ENCODE measurements at regions not wholly inside any gene's neighbourhood (a gene's known extent, or its start where the extent isn't known, plus 50 kb on each side); places are given as distances from the start of the nearest gene placed in this dataset.
A peak's percentile ranks its signal among the peaks of the same experiment; 100 is the strongest.

DNA sequence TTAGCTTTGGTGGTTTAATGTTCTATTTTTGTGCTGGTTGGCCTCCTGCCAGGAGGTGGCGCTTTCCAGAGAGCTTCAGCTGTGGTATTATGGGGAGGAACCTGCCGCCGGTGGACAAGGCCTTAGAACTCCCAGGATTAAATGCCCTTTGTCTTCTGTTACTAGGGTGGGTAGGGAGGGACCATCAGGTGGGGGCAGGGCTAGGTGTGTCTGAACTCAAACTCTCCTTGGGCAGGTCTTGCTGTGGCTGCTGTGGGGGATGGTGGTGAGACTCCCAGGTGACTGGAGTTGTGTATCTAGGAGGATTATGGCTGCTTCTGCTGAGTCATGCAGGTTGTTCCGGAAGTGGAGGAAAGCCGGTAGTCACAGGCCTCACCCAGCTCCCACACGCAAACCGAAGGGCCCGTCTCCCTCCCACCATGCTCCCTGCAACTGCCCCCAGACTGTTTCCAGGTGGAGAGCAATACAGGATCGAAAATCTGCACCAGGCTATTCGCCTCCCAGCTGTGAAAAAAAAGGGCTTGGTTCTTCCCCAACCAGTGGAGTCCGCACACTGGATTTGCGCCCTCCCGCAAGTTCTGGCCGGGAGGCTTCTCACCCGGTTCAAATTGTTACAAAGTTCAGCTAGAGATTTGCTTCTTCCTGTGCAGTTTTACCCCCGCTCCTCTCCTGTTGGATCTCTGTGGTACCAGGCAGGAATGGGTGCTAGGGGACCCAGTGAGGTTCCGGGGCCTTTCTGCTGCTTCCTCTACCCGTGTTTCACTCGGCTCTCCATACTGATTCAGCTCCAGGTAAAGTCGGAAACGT is 220.5 kb downstream of the CENPF start:
- DNase-seq (ENCODE audit: low read depth), result no peak

DNA sequence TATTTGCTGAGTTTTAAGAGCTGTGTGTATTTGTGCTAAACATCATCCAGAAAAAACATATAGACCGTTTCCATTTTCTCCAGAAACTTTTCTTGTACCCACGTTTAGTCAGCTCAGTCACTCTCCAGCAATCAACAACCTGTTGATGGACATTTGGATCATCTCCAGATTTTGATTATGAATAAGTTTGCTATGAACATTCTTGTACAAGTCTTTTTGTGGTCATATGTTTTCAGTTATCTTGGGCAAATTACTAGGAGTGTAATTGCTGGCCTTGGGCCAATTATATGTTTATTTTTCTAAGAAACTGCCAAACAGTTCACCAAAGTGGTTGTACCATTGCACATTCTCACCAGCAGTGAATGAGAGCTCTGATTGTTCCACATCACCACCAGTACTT is 221.8 kb downstream of the CENPF start:
- no peak for DNase-seq (ENCODE audit: low read depth)

DNA sequence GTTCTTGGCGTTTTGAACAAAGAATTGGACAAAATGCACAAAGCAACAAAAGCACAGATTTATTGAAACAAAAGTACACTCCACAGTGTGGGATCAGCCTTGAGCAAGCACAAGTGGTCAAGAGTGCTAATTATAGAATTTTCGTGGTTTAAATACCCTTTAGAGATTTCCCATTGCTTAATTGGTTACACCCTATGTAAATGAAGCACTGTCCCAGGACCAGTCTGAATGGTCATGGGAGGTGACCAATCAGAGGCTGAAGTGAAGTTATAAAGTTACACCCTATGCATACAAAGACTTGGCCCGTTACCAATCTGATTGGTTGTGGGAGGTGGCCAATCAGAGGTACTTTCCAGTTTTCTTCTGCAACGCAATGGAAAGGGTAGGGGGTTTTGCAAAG is 223.6 kb downstream of the CENPF start:
- DNase-seq (ENCODE audit: low read depth), result no peak

DNA sequence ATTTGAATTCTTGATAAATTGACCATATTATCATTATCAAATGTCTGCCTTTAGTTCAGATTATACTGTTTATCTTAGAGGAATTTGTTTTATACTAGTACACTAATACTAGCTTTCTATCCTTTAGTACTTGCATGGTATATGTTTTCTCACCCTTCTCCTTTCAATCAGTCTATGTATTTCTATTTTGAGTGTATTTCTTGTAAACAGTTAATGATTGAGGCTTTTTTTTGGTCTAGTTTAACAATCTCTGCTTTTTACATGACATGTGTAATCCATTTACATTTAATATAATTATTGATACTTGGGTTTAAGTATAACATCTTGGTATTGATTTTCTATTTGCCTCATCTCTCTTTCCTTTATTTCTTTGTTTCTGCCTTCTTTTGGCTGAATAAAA is 224.9 kb downstream of the CENPF start:
- no peak for DNase-seq (ENCODE audit: low read depth)

DNA sequence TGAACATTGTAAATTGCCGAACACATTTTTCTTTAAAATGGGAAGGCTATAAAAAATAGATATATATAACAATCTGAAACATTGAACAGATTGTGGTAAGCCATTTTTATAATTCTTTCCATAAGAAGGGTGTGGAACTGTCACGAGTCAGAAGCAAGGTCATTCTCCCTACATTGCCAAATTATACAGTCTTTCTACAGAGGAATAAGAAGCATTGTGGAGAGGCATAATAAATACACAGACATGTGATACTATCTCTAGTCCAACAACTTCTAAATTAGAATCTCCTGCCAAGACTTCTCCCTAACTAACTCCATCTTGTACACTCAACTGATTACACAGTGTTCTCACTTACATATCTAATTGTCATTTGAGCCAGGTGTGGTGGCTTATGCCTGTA is 227.9 kb downstream of the CENPF start:
- no peak for DNase-seq (ENCODE audit: low read depth)

DNA sequence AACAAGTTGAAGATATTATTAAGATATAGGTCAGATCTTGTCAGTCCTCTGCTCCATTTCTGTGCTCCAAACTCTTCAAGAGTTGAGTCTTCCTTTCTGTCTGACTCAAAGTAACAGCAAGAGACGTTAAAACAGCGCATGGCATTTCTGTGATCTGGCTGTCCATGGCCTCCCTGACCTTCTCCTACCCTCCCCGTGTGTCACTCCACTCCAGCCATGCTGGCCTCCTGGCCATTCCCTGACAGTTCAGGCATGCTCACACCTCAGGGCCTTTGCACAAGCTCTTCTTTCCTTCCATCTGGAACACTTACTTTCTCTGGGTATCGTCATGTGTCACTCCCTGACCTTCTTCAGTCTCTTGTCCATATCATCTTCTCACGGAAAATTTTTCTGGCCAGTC is 229.0 kb downstream of the CENPF start:
- no peak for DNase-seq (ENCODE audit: low read depth)

DNA sequence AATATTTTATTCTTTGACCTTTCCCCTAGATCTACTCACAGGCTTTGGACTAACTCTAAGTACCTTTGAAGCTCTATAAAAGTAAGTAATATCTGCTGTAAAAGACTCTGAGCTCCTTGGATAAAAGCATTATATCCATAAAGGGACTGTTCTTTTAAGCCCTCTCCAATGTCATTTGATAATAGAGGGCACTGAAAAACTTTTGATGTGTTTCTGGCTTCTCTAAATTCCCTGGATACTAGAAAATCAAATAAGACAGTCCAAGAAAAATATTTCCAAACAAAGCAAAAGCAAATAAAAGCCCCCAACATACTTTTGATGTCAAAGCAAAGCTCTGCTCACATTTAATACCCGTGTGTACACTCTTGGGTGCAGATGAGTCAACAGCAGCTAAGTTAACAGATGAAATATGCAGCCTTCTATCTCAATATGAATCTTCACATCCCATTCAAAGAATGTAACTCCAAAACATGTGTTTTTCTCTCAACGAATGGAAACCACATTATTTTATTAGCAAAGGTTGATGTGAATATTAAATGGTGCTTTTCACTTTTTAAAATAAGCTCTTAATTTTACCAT is 230.3 kb downstream of the CENPF start:
- no peak for DNase-seq (ENCODE audit: low read depth)

DNA sequence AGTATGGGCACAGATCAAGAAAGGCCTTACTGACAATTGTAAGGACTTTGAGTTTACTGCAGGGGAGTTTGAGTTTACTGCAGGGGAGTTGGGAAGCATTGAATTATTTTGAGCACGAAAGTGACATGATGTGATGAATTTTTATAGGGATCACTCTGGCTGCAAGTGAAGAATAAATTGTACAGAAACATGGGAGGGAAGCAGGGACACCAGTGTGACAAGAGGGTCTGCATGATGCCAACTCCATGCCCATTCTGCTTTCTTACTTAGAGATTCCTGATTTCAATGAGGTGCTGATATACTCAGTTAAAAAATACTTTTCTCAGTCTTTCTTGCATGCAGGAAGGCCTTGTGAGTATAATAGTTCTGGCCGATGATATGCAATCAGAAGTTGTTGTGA is 234.4 kb downstream of the CENPF start:
- DNase-seq (ENCODE audit: low read depth), result no peak

DNA sequence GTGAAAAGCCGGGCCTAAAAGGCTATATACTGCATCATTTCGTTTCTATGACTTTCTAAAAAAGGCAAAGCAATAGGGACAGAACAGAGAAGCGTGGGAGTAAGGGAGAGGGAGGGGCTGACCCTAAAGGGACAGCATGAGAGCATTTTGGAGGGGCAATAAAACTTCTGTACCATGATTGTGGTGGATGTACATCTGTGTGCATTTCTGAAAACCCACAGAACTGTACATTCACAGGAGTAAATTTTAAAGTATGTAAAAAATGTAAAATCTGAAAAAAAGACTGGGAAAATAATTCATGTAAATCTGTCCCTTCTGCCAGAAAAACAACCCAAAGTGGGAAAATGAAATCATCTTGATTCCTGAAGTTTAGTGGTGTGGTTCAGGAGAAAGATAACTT is 235.4 kb downstream of the CENPF start:
- peak; percentile 85 for DNase-seq (ENCODE audit: low read depth)

DNA sequence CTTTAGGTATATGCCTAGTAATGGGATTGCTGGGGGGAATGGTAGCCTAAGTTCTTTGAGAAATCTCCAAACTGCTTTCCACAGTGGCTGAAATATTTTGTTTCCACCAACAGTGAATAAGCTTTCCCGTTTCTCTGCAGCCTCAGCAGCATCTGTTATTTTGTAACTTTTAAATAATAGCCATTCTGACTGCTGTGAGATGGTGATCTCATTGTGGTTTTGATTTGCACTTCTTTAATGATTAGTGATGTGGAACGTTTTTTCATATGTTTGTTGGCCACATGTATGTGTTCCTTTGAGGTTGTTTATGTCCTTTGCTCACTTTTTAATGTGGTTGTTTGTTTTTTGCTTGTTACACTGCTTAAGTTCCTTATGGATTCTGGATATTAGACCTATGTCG is 237.4 kb downstream of the CENPF start:
- DNase-seq (ENCODE audit: low read depth), result no peak

DNA sequence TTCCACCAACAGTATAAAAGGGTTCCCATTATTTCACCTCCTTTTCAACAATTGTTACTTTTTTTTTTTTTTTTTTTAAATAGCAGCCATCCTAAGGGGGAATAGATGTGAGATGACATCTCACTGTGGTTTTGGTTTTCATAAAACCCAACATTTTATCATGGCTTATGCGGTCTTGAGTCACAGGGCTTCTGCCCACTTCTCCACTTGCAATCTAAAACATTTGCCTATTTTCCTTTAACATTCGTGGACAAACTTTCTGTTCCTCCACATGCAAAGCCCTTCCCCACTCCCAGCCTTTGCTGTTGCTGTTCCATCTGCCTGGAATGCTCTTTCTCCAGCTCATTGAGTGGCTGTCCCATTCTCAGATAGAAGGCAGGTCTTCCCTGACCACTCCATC is 239.7 kb upstream of the KCNK2 start:
- peak; percentile 80 for DNase-seq (ENCODE audit: low read depth)

DNA sequence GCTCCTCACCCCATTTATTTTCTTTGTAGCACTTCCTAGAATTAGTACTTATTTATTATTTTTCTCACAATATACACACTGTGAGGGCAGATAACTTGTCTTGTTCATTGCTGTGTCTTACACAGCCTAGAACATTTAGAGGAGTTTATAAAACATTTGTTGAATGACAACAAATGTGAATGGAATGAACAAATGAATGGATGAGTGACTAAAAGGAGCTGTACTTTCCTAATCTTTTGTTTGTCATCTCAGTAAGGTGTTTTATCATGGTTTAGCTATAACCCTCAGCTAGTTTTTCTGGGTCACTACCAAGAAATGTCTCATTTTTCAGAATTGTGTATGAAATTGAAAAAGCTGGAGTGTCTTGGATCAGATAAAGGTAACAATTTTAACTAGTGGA is 239.3 kb upstream of the KCNK2 start:
- DNase-seq (ENCODE audit: low read depth), result no peak

DNA sequence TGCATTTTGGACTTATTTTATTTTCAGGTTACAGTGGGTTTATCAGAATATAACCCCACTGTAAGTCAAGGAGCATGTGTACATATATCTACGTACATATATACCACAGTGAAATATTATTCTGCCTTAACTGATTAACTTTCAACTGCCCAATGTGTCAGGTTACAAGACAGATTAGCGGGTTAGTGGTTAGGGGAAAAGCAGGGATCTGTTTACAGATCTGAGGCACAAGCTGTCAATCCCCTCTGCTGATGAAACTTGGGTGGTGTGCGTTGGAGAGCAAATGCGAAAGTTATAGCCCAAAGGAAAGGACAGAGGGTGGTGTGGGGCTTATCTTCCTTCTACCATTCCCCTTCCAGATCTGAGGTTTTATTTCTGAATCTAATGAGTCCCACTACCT is 238.2 kb upstream of the KCNK2 start:
- no peak for DNase-seq (ENCODE audit: low read depth)

DNA sequence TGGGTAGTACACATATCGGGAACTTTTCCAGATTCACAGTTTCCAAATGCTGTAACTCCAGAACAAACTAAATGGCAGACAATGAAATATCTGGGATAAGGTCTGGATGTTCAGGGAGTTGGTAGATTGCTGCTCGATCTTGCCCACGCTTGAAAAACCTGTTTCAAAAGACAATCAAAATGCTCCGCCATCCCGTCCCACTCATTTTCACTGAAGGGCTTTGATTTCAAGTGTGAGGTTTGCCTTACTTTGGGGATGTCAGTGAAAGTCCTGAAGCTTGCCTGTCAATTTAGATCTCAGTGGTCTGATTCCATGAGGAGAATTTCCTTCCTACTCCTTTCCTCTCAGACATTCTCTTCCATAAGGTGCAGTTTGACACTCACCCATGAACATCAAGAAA is 236.3 kb upstream of the KCNK2 start:
- DNase-seq (ENCODE audit: low read depth), result no peak

DNA sequence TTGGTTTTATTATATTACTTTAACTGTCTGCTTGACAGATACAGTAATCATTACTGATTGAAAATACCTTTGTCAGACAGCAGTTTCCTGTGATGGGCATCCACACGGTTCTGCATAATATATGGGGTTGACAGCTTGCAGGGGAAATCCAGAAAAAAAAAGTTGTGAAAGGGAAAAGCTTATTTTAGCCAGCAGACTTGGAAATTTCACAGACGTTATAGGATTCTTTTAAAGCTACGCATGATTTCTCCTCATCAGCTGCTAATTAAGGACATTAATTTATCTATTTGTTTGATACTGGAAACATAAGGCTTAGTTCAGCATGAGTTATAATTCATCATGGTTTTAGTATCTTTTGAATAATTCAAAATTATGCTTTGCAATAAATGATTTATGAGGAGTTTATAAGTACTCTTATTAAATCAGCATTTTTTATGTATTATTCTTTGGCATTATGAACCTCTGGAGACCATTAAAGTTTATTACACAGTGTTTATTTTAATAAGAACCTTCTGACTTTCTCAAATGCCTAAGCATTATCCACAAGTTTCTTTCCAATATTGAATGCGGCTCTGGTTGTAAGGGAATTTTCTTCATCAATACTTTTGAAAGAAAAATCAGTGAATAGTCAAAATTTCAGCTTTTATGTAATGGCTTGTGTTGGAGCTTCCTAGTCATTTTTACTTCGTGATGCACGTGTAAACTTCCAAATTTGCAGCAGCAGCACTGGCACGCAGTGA is 235.3 kb upstream of the KCNK2 start:
- DNase-seq (ENCODE audit: low read depth), result no peak

DNA sequence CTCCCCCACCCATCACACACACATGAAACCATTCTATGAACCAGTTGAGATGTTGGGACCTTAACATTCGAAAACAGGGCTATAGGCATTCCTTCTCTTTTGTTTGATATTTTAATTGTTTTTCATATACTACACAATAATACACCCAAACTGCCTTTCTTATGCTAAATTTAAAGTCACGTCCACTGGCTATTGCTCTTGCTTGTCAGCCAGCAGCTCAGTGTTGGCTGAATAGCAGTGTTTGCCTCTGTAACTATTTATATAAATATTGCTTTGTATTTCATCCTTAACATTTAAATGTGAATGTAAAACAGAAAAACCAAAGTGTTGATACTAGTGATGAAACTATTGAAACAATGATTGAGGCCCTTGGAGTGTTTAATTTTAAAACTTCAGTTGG is 234.4 kb upstream of the KCNK2 start:
- no peak for DNase-seq (ENCODE audit: low read depth)

DNA sequence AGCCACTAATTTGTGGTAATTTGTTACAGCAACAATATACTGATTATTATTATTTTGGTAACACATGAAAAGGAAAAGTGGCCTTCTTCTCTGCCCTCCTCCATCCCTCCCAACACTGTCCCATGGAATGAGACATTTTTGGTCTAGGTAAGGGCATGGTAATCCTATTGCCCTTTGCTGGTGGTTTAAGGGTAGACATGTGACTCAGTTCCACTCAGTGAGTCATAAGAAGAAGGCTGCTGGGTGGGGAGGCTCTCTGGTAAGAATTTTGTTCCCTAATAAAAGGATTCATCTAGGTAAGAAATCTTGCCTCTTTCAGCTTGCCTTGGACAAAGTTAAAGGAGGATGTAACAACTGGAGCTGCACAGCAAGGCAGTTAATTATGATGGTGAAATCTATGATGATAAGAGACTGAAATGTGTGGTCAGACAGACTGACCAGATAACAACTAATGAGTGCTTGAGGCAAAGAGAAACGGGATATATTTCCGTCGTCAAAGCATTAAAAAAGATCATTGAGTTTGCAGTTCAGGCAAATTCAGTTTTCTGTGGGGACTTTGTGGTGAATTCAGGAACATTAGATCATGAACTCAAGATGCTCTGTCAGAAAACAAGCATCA is 232.0 kb upstream of the KCNK2 start:
- DNase-seq (ENCODE audit: low read depth), result no peak

DNA sequence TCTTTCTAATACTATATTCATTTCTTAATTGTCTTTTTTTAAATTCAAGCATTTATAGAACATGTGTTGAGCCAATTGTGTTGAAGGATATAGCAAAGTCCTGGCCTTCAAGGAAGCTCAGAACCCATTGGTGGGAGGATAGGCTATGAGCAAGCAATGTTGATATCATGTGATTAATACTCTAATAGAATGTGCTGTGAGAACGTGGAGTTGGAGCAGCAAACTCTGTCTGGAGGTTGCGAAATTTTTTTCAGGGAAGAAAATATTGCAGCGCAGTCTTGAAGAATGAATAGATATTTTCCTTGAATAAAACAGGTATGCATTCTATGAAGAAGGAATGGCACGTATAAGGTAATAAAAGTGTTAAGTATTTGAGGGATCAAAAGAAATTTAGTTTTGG is 229.2 kb upstream of the KCNK2 start:
- DNase-seq (ENCODE audit: low read depth), result no peak

DNA sequence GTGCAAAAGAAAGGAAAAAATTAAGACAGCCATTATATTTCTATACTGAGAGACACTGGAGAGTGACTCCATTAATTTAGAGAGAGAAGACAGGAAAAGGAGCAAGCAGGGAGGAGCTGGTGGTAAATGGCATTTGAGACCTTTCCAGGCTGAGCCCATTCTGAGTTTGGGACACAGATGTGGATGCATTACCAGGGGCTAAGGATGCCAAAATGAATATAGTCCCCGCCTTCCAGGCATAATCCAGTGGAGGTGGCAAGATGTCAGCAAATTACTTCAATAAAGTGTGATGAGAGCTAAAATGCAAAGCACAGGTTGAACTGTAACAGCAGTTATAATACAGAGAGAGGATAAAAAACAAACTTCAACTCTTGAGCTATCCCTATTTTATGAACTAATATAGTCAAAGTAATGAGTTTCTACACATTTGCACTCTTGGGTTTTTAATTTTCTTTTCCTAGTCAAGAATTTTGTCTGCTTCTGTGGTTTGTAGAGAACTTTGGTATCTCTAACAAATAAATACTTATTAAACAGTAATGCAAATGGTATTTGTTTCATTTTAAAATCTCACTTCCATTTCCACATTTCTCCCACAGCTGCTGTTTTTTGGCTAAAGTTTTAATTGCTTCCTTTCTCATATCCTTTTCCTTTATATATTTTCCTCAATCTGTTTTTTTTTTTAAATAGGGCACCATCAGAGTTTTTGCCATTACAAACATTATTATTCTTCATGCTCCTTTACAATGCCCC is 228.2 kb upstream of the KCNK2 start:
- DNase-seq (ENCODE audit: low read depth), result no peak

DNA sequence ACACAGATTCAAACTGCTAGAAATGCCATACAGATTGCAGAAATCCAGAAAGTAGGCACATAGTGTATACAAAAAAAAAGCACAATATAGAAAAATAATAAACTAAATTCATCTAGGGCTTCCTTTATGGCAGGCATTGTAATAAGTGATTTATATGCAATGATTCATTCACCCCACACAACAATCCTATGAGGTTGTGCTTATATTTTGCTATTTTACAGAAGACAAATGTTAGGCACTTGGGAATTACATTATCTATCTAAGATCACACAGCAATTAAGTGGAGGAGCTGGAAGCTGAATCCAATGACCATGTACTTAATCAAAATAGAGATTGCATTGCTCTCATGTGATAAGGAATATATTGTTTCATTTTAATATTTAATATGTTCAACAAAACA is 225.7 kb upstream of the KCNK2 start:
- DNase-seq (ENCODE audit: low read depth), result no peak

DNA sequence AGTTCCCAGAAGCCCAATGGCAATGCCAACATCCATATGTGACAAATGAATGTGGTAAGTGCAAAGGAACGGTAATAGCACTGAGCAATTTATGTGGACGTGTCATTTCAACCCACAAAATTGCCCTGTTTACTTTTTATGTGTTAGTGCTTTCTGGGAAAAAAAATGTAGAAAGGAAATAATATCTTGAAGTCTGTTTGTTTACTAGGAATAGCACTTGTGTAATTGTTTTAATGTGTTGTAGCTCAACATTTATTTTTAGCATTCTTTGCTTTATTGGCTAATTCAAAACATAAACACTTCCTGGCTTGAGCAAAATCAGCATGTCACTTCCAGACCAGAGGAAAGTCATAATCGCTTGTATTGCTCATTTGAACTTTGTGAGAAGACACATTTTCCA is 224.8 kb upstream of the KCNK2 start:
- DNase-seq (ENCODE audit: low read depth), result no peak

DNA sequence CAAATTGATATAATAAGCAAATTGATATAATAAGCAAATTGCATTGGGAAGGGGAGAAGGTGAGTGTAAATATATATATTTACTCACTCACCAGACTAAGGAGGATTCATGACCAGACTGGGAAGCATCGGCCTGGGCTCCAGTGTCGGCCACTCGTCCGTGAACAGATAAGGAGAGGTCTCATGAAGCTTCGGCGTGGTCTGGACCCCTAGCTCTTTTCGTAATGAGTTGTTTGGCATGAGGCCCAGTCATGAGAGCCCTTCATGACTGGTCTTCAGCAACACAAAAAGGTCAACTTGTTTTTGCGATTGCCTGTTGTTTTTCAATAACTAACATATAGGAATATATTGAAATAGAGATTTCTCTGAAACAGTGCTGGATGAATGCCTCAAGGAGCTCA is 222.9 kb upstream of the KCNK2 start:
- DNase-seq (ENCODE audit: low read depth), result no peak

All from HS-27A (cell line).